DMS153 (cell line): ENCODE measurements at regions not wholly inside any gene's neighbourhood (a gene's known extent, or its start where the extent isn't known, plus 50 kb on each side); places are given as distances from the start of the nearest gene placed in this dataset.

Source experiments
- DNase-seq: peaks from one replicate; lab custom pipeline; 2025; lab: John Stamatoyannopoulos, UW

DNA sequence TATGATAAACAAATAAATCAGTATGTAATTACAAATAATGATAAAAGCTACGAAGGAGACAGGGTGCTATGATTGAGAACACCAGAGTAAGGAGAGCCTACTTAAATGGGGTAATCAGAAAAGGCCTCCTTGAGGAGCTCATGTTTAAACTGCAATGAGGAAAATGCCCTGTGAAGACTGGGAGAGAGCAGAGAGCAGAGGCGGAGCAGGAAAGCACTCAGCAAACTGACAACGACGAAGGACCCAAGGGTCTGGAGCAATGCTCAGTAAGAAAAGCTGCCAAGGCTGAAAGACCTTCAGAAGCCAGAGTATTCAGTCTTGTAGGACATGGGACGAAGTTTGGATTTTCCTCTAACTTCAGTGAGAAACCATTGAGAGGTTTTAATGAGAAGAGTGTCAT, 114.2 kb upstream of the PLEKHA5 start:
- DNase-seq: no peak

- no peak for DNase-seq
Measured at GRCh38 chr12:19018302-19018970, 111.1 kb upstream of the PLEKHA5 start.

- DNase-seq: no peak
Measured at GRCh38 chr12:19021240-19021639, 108.3 kb upstream of the PLEKHA5 start.

DNA sequence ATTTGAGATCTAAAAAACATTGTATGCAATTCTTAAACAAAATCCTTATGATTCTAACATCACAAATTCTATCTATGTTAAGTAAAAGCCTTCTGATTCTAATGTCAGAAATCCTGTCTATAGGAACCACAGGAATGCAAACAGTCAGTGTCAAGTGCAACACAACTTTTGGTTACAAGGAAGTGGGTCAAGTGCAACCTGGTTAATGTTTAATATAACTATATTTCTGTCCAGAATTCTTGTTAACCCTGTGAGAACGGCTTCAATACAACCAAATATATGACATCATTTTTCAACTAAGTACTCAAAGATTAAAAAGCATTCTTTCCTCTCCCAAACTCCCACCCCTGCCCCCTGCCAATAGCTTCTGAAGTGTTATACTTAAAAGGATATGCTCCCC, 107.9 kb upstream of the PLEKHA5 start:
- no peak for DNase-seq

DNA sequence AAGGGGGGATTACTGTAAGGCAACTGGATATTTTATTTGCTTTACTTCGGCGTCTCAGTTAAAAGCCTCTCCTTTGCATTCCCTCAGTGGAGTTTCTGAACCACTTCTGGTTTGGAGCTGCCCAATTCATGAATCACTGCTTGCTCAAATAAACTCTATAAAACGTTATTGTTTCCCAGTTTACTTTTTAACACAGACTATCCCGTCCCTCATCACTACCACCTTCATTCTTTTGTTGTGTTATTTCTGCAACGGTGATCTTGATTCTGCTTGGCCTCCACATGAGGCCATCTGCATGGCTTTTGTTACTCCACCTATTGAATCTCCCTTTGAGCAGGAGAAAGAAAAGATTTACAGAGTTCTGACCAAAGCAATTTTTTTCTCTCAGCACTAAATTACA, 104.0 kb upstream of the PLEKHA5 start:
- no peak for DNase-seq

- no peak for DNase-seq
Measured at GRCh38 chr12:19026034-19026433, 103.5 kb upstream of the PLEKHA5 start.

DNA sequence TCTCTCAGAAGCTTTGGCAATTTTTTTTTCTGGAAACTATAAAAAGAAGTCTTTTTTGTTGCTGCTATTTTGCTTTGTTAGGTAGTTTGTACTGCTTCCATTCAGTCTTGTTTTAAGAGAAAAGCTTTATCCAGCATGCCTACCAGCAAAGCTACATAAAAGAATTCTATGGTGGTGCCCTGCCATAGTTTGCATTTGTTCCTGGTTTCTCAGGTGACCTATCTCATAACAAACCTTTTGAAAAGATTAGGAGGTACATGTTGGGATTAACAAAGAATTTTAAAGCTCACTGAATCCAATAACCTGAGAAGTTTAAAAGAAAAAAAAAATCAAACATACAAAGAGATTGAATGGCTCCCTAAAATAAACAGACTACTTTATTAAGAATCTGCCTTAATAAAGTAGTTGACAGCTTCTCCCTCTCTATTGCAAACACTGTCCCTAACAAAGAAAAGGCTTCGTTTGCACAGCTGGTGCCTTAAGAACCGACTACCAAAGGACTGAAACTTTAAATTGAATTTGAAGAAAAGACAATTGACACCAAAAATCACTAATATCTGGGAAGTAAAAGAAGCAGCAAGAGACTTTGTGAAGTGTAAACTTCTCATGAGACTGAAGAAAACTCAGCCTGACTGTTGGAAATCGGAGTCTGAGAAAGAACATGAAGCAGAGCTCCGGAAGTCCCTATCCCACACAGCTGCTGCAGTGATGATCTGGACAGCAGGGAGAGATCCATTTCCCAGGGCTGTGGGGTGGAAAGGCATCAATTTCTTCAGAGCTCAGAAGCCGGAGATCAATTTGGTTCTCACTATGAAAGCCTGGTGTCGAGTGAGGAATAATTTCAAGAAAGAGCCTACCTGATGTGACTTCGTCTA, 102.7 kb upstream of the PLEKHA5 start:
- no peak for DNase-seq

DNA sequence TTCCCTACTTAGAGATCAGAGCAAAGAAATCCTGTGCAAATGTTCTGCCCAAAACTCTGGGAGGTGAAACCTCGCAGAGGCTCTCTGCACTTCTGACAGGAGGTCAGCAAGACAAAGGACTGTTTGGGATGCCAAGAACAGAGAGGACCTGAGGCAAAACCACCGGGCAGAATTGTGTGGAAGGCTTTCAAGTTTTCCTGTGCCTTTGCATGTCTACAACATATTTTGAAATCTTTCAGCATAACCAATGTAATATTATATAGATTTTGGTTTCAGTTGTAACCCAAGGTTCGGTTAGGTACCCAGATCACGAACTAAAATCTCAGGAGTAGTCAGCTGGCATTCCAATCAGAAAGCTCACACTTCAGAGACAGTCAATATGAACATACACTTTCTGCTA, 99.4 kb upstream of the PLEKHA5 start:
- DNase-seq: no peak

- DNase-seq: no peak
Measured at GRCh38 chr12:19030603-19031002, 98.9 kb upstream of the PLEKHA5 start.

- no peak for DNase-seq
Measured at GRCh38 chr12:19031032-19031431, 98.5 kb upstream of the PLEKHA5 start.

DNA sequence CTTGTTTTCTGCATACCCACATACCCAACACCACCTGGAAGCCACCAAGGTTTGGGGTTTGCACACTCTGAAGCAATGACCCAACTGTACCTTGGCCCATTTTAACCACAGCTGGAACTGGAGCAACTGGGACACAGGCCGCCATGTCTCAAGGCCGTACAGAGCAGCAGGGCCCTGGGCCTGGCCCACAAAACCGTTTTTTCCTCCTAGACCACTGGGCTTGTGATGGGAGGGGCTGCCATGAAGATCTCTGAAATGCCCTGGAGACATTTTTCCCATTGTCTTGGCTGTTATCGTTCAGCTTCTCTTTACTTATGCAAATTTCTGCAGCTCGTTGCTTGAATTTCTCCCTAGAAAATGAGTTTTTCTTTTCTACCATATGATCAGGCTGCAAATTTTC, 96.7 kb upstream of the PLEKHA5 start:
- no peak for DNase-seq

DNA sequence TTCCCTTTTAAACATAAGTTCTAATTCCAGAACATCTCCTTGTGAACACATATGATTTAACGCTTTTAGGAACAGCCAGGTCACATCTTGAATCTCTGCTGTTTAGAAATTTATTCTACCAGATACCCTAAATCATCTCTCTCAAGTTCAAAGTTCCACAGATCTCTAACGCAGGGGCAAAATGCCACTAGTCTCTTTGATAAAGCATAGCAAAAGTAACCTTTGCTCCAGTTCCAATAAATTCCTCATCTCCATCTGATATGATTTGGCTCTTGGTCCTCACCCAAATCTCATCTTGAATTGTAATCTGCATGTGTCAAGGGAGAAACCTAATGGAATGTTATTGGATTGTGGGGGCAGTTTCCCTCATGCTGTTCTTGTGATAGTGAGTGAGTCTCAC, 96.3 kb upstream of the PLEKHA5 start:
- DNase-seq: no peak

DNA sequence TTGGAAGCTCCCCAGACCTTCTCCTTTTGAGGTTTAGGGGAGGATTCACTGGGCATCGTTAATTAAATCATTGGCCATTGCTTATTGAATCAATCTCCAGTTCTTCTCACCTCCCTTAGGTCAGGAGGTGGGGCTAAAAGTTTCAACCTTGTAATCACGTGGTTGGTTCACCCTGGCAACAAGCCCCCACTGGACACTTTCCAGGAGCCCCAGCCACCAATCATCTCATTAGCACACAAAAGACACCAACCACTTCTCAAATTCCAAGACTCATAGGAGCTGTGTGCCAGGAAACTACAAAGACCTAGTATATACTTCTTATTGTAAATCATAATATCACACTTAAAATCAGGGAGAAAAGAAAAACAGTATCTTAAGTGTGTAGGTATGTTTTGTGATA, 94.6 kb upstream of the PLEKHA5 start:
- no peak for DNase-seq

- no peak for DNase-seq
Measured at GRCh38 chr12:19035536-19035935, 94.0 kb upstream of the PLEKHA5 start.

DNA sequence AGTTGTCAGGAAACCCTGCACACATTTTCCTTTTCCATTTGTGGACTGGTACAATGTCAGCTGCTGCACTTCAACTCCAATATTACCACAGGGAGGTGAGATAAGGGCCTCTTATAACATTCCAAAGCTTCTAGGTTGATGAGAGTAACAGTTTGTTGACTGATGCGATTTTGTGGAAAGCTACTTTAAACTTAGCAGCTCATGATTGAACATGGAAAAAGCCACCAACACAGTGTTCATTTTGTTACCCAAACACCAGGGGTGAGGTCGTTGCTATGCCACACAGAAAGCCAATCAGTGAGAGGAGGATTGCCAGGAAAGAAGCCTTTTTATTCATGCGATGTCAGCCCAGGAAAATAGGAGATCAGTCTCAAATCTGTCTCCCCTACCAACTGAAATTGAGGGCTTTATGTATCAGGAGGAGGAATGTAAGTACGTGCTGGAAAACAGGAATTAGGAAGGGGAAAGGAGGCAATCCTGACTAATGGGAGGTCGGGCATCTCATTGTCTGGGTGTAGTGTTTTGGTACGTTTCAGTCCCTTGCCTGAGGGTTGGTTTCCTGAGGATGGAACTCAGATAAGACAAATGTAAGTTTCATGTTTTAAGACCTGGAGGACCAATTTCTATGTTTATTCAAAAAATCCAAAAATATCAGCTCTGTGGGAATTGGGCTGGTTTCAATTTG, 92.7 kb upstream of the PLEKHA5 start:
- no peak for DNase-seq

DNA sequence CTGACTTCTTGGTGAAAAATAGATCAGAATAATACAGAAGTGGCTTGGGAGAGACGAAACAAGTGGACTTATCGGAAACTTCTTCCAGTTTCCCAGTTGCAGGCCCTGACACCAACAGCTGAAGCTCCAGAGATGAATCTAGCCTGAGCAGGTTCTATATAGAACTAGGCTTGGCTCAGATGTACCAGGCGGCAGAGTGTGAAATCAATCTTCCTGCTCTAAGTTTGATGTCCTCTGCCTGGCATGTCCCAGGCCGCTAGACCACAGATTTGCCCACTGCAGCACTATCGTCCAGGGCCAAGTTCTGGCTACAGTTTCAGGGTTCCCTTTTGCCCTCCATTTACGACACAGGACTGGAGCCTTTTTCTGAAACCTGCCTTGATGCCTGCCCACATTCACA, 91.3 kb upstream of the PLEKHA5 start:
- DNase-seq: no peak

DNA sequence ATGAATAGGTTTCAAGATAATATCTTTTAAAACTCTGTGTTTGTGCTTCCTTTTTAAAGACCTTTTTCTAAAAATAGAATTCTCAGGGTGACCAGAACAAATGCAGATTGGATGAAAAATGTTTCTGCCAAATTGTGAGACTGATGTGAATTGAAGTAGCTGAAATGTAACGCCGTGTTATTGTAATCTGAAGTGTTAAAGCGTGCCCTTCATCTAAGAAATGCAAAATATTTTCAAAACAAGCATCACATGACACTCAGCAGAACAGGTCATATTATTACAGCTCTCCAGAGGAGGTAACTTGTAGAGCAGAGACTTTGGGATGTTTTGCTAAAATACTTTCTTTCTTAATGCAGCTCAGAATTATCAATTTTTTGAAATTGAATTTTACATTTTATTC, 90.0 kb upstream of the PLEKHA5 start:
- DNase-seq: no peak

DNA sequence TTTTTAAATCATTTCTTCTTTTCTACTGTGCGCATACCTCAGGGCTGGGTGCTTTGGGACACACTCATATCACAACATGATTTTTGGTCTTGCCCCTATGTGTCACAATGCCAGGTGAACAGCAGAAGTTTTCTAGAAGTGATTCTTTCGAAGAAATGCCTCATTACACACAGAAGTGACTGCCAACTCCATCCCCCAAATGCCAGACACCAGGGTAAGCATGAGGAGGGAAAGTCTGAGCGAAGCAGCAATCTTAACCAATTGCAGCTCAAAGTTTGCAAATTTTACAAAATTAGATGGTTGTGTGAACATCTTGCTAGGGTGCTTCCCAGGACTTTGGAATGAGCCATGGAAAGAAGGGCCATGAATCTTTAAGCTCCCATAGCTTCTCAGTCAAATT, 87.3 kb upstream of the PLEKHA5 start:
- DNase-seq: no peak

DNA sequence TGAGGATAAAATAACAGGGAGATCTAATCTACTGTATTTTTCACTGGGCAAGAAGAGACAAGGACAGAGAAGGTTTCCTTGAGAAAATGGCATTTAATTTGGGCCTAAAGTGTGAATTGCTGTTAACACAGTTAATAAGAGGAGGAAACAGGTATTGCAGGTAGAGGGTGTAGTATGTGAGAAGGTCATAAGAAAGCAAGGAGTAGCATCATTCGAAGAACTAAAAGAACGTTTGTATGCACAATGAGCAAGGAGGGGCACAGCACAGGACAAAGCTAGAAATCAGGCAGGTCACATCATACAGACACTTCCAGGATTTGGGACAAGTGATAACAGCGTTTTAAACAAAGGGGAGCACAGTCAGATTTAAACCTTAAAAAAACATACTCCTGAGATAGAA, 85.1 kb upstream of the PLEKHA5 start:
- no peak for DNase-seq

DNA sequence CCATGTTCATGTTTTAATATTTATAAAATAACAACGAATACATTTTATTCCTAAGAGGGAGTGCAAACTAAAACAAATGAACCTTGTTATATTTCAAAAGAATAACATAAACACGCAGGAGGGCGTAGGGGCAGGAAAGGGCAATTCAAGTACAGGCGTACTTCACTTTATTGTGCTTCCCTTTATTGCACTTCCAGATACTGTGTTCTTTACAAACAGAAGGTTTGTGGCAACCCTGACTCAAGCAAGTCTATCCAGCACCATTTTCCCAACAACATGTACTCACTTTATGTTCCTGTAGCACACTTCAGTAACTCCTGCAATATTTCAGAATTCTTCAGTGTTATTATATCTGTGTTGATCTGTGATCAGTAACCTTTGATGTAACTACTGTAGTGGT, 84.6 kb upstream of the PLEKHA5 start:
- no peak for DNase-seq

- DNase-seq: no peak
Measured at GRCh38 chr12:19045426-19045825, 84.1 kb upstream of the PLEKHA5 start.

DNA sequence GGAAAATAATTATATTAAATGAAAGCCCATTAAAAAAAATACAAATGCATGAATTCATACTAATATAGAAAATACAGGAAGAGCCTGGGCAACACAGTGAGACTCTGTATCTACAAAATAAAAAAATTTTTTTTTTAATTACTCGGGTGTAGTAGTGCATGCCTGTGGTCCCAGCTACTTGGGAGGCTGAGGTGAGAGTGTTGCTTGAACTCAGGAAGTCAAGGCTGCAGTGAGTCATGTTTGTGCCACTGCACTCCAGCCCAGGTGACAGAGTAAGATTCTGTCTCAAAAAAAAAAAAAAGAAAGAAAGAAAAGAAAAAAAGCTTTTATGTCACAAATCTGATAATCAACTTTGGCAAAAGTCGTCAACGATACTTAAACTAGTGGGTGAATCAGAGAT, 80.6 kb upstream of the PLEKHA5 start:
- no peak for DNase-seq

DNA sequence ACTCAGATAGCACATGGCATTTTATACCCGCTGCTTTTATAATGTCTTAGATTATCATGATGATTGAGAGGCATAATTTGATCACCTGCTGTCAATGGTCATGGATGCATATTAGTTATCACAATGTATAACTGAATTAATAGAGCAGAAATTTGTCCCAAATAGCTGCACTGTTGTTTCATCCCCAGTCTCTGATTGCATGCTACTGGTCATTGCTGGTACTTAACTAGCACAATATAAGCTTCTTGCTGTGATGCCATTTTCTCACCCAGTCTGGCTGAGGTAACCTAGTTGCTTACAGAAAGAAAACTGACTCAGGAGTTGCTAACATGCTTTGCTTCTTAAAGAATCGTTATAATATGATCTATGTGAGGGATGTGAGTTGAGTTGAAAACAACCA, 76.8 kb upstream of the PLEKHA5 start:
- DNase-seq: no peak
